Thyroid gland (tissue), 4 donors: ENCODE measurements at regions not wholly inside any gene's neighbourhood (a gene's known extent, or its start where the extent isn't known, plus 50 kb on each side); places are given as distances from the start of the nearest gene placed in this dataset.
"Not testable (repeated sequence)": the region's sequence is repeated elsewhere in the genome, so short reads cannot be mapped to it uniquely, and the experiment has no call there.

Experiments used
- DNase-seq, 2 donors: peaks; one replicate each; pipeline ENCODE4 v3.0.0-alpha.2; 2019
- H3K27ac ChIP-seq, 3 donors: fragments of 200-600 bp; sonication (generic); 1 replicate in 2 of 3; 2 replicates in 1 of 3; pipeline ENCODE4 v1.5.1; 2016 to 2019; ENCODE audit warnings: mild to moderate bottlenecking in 1 of 3, moderate library complexity in 1 of 3
- H3K27me3 ChIP-seq: fragments of 200-600 bp; sonication (generic); one replicate; pipeline ENCODE4 v1.5.1; 2019
- H3K36me3 ChIP-seq, 2 donors: fragments of 200-600 bp; sonication (generic); one replicate each; pipeline ENCODE4 v1.5.1; 2016 to 2019
- H3K4me1 ChIP-seq, 2 donors: fragments of 200-600 bp; sonication (generic); one replicate each; pipeline ENCODE4 v1.5.1; 2017 to 2019
- H3K4me3 ChIP-seq, 3 donors: fragments of 200-600 bp; sonication (generic); replicated peaks in 1 of 3; 1 replicate in 2 of 3; 2 replicates in 1 of 3; pipeline ENCODE4 v1.5.1; 2016; ENCODE audit warnings: mild to moderate bottlenecking in 1 of 3
- H3K9me3 ChIP-seq: fragments of 200-600 bp; sonication (generic); one replicate; pipeline ENCODE4 v1.5.1; 2017
- POLR2A ChIP-seq, 2 donors: fragments of 450-650 bp; IDR thresholded peaks; one replicate each; pipeline ENCODE4 v1.6.1; 2017; ENCODE audit warnings: antibody characterized with exemption in 2 of 2, mild to moderate bottlenecking in 2 of 2, moderate library complexity in 1 of 2
- WGBS, 2 donors: methylation state at CpG; one replicate each; pipeline ENCODE4 v1.1.5; 2017; 5-methylcytosine and 5-hydroxymethylcytosine counted together
- intact Hi-C: fragments of 100-400 bp; cut with DNase I; formaldehyde crosslinking; loops from one replicate; pipeline ENCODE4 v1.15.1; 2023
- TF ChIP-seq, protein P1 (sequence below), 6 experiments: fragments of 200-600 bp in 3 of 6; fragments of 450-650 bp in 3 of 6; sonication (generic) in 3 of 6; IDR thresholded peaks; one replicate each; pipeline ENCODE4 v1.5.1; 2016 to 2019; ENCODE audit warnings: antibody characterized with exemption in 6 of 6, mild to moderate bottlenecking in 2 of 6, inconsistent platforms in 1 of 6, moderate library complexity in 1 of 6

DNA sequence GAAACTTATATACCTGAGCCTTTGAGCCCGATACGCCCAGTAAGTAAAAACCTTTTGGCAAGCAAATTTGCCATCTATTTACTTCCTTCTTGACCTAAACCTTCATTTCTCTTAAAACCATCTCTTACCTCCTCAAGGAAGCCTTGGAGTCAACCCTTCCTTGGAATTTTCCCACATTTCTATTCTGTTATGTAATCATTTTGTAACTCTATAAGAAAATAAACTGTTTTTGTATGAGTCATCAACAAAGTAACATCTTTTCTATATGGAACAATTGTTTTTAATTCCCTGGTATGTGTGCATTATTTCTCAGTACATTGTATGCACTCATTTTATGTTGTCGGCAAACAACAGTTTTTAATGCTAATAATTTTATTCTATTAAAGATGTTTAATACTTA is 162.0 kb downstream of the TEX36 start:
- Histone ChIP-seq H3K4me3 (no peak overlapping the region), H3K27me3 (no peaks in the 10 kb centered on the region), H3K27ac (no peak overlapping the region), H3K36me3 (no peaks in the 10 kb centered on the region), H3K4me1 (no peaks in the 10 kb centered on the region), H3K9me3 (no peaks in the 10 kb centered on the region)
- no peak for DNase-seq
- WGBS, 2 donors, result 96 to 98% methylated on average over 3 of the region's 3 CpGs
- intact Hi-C loops, result no loop called here
- TF ChIP-seq POLR2A (IDR thresholded peaks at IDR 0.05), result no peak
- TF ChIP-seq, protein P1, sequence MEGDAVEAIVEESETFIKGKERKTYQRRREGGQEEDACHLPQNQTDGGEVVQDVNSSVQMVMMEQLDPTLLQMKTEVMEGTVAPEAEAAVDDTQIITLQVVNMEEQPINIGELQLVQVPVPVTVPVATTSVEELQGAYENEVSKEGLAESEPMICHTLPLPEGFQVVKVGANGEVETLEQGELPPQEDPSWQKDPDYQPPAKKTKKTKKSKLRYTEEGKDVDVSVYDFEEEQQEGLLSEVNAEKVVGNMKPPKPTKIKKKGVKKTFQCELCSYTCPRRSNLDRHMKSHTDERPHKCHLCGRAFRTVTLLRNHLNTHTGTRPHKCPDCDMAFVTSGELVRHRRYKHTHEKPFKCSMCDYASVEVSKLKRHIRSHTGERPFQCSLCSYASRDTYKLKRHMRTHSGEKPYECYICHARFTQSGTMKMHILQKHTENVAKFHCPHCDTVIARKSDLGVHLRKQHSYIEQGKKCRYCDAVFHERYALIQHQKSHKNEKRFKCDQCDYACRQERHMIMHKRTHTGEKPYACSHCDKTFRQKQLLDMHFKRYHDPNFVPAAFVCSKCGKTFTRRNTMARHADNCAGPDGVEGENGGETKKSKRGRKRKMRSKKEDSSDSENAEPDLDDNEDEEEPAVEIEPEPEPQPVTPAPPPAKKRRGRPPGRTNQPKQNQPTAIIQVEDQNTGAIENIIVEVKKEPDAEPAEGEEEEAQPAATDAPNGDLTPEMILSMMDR (IDR thresholded peaks at IDR 0.05), result no peak

DNA sequence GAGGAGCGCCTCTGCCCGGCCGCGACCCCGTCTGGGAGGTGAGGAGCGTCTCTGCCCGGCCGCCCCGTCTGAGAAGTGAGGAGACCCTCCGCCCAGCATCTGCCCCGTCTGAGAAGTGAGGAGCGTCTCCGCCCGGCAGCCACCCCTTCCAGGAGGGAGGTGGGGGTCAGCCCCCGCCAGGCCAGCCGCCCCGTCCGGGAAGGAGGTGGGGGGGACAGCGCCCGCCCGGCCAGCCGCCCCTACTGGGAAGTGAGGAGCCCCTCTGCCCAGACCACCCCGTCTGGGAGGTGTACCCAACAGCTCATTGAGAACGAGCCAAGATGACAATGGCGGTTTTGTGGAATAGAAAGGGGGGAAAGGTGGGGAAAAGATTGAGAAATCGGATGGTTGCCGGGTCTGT is 164.6 kb downstream of the TEX36 start:
- H3K27ac ChIP-seq, intact Hi-C loops, H3K36me3 ChIP-seq, H3K4me1 ChIP-seq, H3K27me3 ChIP-seq, DNase-seq, H3K9me3 ChIP-seq, H3K4me3 ChIP-seq: not testable (repeated sequence)
- WGBS, 2 donors, result 86 to 87% methylated on average over 9 to 18 of the region's 27 CpGs

DNA sequence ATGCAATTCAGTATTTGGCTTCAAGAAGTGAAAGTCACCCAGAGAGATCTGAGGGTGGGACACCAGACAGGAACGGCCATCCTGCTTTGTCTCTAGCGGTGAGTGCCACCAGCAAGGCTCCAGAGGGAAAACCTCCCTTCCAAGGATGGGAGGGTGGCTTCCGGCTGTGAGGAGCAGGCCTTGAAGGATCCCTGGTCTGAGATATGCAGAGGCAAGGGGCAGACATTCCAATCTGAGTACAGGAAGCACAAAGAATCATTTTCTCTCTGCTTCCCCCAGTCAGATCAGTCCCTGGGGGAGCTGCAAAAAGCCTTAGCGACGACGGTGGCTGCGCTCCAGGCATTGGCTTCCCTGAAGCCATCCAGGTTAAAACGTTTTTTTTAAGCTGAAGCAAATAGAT is 167.4 kb downstream of the TEX36 start:
- TF ChIP-seq, protein P1 (IDR thresholded peaks at IDR 0.05), result no peak
- TF ChIP-seq POLR2A (IDR thresholded peaks at IDR 0.05), result no peak
- Histone ChIP-seq H3K36me3 (no peaks in the 10 kb centered on the region), H3K9me3 (no peaks in the 10 kb centered on the region), H3K4me3 (no peak overlapping the region), H3K4me1 (no peaks in the 10 kb centered on the region), H3K27me3 (no peaks in the 10 kb centered on the region), H3K27ac (no peak overlapping the region)
- intact Hi-C loops, result no loop called here
- DNase-seq, result no peak
- WGBS, 2 donors, result 69 to 72% methylated on average over 8 of the region's 8 CpGs

DNA sequence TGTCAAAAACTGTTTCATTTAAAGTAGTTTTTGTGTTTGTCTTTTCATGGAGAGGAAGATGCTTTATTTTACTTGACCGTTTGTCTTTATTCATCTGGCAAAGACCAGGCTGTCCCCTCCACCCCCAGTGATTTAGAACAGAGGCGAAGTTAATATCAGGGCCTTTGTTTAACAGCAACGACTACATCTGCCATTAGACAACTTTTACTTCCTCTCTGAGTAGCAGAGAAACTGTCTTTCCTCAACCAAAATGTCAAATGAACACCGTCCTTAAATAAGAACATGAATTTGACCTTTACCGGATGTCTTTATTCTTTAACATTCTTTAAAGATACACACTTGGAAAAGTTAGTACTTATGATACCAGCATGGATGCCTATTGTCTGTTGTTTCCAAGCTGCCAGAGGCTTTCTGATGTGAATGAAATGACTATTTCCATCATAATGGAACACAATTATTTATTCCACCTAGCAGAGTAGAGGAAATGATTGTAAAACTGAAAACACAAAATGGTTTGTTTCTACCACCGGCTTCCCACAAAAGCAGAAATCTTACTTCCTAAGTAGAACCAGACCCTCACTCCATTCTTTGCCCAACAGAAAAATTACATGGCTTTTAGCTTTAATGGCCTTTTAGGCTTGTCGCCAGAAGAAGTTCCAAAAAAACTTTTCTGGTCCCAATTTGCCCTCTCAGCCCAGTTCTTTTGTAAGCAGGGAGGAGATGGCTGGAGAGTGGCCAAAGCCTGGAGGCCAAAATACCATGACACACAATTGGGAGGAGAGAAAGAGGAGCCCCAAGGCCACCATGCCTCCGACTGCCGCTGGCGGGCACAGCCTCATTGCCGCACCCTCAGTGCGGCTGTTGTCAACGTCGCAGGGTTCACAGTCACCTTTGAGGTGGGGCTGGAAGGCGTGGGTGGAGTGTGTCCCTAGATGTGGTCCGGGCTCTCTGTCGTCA is 168.5 kb downstream of the TEX36 start:
- WGBS, 2 donors, result 82 to 84% methylated on average over 17 of the region's 17 CpGs
- Histone ChIP-seq H3K36me3 (no peaks in the 10 kb centered on the region), H3K4me1 (no peaks in the 10 kb centered on the region), H3K4me3 (no peak overlapping the region), H3K9me3 (no peaks in the 10 kb centered on the region), H3K27ac (no peak overlapping the region), H3K27me3 (no peaks in the 10 kb centered on the region)
- DNase-seq, result no peak
- intact Hi-C loops, result no loop called here
- TF ChIP-seq, protein P1 (IDR thresholded peaks at IDR 0.05), result no peak
- TF ChIP-seq POLR2A (IDR thresholded peaks at IDR 0.05), result no peak

DNA sequence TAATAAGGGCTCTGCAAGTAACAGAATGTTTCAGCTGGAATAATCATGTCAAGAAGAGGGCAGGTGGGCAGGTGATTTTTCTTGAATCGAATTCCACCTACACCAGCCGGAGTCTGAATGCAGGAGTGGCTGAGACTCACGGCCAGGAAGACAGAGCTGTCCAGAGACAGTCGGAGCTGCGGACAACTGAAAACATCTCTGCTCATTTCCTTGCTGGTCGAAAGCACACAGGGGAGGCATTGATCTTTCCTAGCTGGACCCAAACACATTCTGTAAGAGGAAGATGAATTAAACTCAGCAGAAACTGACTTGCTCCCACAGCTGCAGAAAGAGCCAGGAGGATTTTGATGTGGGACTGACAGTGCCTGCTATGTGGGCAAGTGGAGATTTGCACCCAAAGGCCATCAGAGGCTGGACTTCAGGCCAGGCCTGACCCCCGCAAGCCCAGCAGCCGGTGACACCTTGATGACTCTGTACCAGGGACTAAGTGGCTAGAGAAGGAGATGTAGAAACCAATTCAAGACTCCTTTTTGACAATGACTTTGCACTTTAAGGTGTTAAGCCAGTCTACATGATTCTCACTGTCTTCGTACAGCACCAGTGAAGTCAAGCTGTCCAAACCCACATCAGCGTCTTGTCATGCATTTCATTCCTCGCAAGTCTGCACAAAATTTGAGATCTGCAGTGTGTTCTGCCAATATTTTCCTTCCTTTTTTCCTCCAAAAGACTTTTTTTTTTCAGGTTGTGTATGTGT is 169.4 kb downstream of the TEX36 start:
- H3K9me3 ChIP-seq, result no peaks in the 10 kb centered on the region
- no peaks in the 10 kb centered on the region for H3K4me1 ChIP-seq
- DNase-seq, result no peak
- no peaks in the 10 kb centered on the region for H3K27me3 ChIP-seq
- intact Hi-C loops, result no loop called here
- WGBS, 2 donors, result 77 to 80% methylated on average over 11 of the region's 11 CpGs
- TF ChIP-seq, protein P1 (IDR thresholded peaks at IDR 0.05), result no peak
- TF ChIP-seq POLR2A (IDR thresholded peaks at IDR 0.05), result no peak
- no peak overlapping the region for H3K27ac ChIP-seq
- H3K36me3 ChIP-seq, result no peaks in the 10 kb centered on the region
- H3K4me3 ChIP-seq, result no peak overlapping the region
